CD4-positive, alpha-beta T cell treated with Interferon gamma for 1 hour (primary cell): ENCODE measurements at regions not wholly inside any gene's neighbourhood (a gene's known extent, or its start where the extent isn't known, plus 50 kb on each side); places are given as distances from the start of the nearest gene placed in this dataset.

Source experiments
- DNase-seq: peaks from one replicate; pipeline ENCODE4 v3.0.0-alpha.2; 2020

DNA sequence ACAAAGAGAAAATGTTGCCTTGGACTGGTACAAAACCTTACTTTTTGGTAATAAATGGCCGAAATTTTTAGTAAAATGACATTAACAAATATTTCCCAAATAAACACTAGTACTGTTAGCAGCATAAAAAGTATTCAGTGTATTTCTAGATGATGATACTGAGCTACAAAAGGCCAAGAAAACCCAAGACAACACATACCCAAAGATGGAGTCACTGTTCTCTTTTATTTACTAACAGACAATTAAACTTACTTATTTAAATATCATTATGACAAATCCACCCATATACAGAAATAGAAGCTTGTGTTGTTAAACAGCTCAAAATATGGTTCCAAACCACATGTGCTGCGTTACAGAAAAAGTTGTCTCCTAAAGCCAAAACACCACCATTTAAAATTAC, 239.9 kb downstream of the ZEB2 start:
- DNase-seq = no peak

DNA sequence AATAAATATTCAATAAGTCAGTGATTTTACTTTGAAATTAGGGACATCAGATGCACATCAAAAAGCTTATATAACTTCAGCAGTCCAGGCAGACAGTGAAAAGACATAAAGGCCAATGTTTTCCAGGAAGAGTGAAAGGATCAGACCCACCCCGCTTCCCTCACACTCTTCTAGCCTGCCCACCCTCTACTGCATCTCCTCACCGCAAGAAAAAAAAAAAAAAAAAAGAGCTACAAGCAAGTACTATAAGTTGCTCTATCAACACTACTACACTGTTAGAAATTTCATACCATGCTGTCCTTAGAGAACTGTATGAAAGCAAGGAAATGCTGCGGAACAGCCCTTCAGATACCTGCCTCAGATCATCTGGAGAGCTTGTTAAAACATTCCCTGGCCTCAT, 240.8 kb downstream of the ZEB2 start:
- no peak for DNase-seq

DNA sequence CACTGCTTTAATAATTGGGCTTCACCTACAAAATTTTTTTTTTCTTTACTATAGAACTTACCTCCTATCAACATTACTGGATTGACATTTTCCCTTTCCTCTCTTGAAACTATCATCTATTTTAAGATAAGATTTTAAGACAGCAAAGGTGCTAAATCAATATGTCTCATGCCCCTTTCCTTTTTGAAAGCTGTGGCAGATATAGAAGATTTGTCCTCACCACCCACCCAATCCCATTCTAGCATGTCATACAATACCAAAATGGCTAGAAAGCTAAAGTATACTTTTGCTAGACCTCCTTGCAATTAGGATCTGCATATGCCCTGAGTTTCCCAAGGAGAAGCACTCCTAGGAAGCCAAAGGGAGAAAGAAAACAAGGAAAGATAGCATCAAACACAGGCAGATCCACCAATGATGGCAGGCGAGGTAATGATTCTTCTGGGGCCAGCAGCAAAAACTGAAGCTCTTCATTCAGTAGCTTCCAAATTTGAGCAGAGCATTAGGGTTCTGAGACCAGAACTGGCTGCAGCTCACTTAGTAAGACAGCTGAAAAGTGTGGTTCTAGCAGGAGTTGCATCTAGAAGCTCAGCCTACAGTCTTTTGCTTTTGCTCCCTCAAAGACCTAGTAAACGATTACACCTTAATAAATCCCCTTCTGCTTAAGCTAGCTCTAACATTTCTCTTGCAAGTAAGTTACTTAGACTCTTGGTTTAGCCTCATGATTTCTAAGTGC, 242.1 kb downstream of the ZEB2 start:
- no peak for DNase-seq

DNA sequence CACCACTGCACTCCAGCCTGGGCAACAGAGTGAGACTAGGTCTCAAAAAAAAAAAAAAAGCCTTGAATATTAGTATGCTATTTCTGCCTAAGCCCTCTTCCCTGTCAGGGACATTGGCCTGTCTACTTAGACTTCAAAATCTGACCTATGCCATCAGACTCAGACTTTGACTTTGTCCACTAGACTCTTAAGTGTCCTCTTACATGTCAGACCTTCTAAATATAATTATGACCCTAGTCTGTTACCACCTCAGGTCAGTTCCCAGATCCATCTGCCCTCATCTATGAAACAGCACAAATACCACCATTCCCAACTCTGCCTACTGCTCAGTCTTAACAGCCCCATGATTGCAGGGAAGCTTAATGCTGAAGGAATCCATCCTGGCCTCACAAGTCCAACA, 244.6 kb downstream of the ZEB2 start:
- DNase-seq = no peak

DNA sequence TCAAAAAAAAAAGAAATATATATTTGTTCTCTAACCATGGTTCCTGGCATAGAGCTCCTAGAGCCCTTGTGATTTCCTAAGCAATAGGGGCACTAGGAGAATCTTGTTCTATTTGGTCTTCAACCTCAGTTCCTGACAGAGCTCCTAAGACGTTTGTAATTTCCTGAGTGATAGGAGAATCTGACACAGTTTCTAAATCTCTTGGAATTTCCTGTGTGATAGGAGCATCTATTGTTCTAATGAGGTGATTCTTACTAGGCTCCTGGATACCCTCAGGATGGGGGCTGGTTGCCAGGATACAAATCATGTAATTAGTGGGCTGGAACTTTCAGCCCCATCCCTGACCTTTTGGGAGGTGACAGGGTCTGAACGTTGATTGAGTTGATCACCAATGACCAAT, 245.8 kb downstream of the ZEB2 start:
- no peak for DNase-seq

DNA sequence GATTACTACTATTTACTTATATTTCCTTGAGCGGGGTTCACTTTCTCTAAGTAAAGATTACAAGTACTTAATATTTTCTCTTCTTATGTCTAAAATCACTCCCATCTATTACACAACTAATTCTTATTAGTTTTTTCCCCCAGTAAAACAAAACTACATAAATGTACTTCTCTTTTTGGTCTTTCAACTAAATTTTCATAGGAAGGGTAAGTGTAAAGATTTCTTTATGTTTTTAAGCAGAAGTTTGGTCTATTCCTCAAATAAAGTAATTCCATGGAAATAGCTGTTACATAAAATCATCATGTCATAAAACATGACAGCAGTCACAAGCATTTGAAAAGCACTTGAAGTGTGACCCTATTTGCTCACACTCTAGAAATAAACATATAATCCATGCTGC, 249.0 kb downstream of the ZEB2 start:
- DNase-seq = no peak

DNA sequence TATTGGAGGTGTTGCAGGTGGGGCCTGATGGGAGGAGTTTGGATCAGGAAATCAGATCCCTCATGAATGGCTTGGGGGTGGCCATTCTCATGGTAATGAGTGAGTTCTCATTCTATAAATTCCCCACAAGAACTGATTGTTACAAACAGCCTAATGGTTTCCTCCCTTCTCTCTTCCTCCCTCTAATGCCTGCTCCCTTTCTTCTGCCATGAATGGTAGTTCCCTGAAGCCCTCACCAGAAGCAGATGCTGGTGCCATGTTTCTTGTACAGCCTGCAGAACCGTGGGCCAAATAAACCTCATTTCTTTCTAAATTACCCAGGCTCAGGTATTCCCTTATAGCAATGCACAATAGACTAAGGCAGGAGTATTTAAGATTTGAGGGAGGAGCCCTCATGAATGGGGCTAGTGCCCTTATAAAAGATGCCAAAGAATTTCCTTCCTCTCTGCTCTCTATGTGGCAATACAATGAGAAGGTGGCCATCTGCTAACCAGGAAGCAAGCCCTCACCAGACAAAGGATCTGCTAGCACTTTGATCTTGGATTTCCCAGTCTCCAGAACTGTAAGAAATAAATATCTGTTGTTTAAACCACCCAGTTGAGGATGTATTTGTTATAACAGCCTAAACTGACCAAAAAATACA, 251.8 kb downstream of the ZEB2 start:
- no peak for DNase-seq

DNA sequence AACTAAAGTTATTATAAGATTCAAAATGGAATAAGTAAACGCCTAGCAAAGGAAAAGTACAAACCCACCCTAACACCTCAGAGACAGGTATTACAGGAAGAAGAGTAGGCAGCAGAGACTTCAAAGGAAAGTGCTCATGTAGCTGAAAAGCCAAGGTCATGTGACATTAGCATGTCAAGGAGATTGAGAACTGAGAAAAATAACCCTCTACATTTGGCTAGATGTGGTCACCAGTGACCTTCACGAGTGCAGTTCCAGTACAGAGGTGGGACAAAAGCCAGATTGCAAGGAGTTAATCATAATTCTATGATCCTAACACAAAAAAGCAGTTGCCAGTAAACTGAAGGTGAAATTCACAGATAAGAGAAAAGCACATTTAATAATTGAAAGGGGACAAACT, 252.7 kb downstream of the ZEB2 start:
- DNase-seq = no peak

DNA sequence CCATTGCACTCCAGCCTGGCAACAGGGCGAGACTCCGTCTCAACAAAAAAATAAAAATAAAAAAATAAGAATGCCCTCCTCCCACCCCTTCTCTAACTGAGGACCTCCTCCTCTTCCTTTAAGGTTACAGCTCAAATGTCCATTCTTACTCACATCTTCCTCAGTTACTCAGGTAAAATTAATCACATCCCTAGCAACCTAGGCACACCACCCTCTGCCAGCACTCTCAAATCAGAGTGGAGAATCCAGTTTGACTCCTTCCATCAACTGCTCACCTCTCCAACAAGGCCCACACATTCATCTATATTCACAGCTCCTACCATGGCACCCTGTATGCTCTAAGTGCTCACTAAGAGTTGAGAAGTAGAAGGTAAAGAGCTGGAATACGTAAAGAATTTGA, 254.3 kb downstream of the ZEB2 start:
- DNase-seq = no peak

DNA sequence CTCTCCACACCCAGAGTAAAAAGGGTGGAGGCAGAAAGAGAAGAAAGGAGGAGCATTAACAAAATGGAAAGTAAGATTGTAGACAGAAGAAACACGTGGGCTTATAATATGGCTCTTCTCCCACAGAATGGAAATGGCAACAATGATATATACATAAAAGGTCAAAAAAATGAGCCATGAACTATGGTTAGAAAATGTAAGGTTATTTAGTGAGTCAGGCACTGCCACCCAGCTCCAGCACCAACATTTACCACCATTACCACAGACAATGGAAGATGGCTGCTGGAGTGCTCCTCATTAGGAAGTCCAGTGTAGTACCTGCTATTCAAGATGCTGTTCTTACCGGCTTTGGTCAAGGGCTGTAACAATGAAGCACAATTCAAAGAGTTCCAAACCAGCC, 258.0 kb downstream of the ZEB2 start:
- DNase-seq = no peak

DNA sequence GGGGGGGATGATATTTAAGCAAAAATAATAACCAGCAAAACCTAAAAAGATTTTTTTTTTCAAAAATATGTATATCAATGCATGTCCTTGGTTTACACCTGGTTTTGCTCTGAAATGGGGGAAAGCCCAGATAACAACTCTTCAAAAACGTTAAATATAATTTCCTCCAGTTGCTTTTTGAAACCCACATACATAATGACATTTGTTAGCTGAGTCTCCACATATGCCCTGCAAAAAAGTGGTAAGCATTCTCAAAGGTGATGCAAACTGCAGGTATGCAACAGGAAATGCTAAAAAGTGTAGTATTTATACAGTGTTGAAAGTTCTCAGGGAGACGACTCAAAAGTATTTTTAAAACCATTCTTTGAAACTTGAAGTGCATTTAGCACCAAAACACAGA, 258.6 kb downstream of the ZEB2 start:
- DNase-seq = no peak

DNA sequence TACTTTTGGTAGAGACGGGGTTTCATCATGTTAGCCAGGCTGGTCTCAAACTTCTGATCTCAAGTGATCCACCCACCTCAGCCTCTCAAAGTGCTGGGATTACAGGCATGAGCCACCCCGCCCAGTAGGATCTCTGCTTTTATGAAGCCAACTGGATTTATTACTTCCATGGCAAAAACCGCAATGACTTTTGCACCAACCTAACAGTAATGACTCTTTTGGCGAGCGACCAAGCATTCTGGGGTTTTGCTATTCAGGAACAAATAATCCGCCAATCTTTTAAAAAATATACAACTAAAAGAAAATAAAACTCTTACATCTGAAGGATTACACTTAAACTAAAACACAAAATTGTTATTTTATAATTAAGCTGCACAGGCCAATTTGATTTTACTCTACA, 260.6 kb downstream of the ZEB2 start:
- no peak for DNase-seq

DNA sequence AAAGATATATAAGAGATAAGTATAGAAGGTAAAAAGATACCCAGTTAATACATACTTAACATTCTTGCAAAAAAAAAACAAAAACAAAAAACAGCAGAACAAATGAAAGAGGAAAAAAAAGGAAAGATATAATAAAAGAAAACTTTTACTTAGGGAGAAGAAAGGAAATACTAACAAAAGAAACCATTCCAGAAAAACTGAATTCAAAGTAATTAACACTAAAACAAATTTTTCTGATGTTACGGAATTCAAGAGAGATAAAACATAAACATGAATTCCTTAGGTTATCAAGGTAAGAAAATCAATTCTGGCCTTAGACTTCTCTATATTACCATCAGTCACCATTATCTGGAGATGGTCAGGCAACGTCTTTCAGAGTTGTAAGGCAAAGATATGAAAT, 261.8 kb downstream of the ZEB2 start:
- DNase-seq = no peak

DNA sequence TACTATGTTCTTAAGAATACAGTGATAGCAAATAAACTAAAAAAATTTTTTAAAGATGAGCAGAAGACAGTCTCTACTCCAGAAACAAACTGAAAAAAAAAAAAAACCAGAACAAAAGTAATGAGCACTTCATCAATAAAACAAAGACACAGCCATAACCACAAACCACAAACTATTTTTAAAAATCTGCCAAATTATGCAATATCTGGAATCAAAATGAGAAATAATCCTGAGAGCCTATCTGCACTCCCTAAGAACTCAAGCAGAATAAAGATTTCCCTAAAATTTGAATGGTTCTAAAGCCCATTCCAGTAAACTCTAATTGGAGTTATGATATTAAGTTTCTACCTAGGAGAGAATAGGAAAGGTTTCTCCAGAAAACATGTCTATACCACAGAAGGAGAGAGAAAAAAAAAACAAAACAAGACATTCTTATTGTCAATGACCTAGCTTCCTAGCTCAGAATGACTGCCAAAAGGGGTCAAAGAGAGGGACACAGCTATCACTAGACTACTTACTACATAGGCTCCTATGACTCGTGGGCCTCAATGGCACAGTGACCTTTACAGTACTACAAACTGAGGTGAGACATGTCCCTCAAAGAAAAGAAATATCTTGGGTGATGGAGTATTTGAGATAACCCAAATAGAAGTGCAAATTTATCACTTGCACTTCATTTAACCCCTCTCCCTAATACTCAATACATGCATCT, 262.8 kb downstream of the ZEB2 start:
- DNase-seq = no peak

DNA sequence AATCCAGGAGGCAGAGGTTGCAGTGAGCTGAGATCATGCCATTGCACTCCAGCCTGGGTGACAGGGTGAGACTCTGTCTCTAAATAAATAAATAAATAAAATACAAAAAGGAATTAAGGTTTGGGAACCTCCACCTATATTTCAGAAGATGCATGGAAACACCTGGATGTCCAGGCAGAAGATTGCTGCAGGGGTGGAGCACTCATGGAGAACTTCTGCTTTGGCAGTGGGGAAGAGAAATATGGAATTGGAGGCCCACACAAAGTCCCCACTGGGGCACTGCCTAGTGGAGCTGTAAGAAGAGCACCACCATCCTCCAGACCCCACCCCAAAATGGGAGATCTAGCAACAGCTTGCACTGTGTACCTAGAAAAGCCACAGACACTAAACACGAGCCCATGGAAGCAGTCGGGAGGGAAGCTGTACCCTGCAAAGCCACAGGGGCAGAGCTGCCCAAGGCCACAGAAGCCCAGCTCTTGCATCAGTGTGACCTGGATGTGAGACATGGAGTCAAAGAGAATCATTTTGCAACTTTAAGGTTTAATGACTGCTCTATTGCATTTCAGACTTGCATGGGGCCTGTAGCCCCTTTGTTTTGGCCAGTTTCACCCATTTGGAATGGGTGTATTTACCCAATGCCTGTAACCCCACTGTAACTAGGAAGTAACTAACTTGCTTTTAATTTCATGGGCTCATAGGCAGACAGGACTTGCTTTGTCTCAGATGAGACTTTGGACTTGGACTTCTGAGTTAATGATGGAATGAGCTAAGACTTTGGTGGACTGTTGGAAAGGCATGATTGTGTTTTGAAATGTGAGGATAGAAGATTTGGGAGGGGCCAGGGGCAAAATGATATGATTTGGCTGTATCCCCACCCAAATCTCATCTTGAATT, 265.3 kb downstream of the ZEB2 start:
- no peak for DNase-seq

DNA sequence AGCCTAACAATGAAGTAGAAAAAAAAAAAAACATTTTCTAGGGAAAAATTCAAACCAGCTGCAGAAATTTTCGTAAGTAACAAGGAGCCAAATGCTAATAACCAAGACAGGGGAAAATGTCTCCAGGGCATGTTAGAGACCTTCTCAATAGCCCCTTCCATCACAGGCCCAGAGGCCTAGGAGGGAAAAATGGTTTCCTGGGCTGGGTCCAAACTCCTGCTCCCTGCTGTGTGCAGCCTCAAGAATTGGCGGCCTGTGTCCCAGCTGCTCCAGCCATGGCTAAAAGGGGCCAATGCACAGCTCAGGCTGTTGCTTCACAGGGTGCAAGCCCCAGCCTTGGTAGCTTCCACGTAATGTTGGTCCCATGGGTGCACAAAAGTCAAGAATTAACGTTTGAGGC, 266.2 kb downstream of the ZEB2 start:
- no peak for DNase-seq

DNA sequence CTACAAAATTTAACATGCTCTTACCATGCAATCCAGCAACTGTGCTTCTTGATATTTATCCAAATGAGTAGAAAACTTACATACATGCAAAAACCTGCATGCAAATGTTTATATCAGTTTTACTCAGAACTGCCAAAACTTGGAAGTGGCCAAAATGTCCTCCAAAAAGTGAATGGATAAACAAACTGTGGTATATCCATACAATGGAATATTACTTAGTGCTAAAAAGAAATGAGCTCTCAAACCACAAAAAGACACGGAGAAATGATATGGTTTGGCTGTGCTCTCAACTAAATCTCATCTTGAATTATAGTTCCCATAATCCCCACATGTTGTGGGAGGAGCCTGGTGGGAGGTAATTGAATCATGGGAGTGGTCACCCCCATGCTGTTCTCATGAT, 267.2 kb downstream of the ZEB2 start:
- no peak for DNase-seq

DNA sequence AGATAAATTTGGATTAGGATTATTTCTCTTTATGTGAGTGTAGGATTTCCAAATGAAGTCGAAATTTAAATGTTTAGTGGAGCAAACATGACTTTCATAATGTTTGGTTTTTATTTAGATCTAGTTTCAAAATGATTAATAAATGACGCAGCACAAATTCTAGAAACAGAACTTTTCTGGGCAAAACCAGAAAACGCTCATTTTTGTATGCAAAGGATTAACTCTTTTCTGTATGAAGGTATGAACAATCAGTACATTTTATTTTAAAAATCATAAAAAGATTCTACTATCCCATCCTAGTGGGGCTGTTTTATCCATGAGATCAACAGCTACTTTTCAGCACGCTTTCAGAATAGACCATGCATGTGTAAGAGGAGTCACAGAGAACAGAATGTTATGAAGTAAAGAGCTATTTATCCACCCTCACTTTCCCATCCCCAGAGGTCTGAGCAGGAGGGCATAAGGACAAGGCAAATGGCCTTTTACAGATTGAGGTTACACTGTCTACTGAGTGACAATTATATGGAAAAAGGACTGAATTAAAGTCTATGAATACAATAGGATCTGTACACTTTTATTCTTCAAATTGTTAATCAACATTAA, 270.8 kb downstream of the ZEB2 start:
- no peak for DNase-seq

DNA sequence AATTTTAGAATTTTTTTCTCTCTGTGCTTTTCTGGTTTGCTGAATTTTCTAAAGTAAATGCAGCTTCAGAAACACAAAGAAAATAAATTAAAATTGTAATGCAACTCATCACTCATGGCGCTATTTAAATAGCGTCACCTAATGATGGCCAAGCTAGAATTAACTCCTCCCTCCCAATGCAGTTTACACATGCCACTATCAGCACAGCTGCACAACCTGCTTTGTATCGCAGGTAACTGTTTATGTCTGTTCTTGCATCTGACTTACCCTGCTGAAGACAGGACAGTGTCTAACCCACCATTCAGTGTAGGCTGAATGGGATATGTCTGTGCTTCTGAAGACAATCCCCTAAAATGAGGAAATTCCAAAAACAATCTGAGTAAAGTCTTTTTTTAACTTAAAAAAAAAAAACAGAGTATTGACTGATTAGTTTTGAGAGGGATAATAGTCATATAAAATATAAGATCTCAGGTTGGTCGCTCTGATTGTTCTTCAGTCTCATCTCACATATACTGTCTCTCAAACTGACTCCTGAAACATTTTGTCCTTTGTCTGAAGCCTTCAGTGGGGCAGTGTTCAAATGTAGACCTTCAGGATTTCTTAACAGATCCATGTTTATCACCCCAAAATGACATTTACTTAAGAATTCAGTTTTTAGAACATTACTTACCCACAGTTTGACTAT, 271.4 kb downstream of the ZEB2 start:
- DNase-seq = no peak

DNA sequence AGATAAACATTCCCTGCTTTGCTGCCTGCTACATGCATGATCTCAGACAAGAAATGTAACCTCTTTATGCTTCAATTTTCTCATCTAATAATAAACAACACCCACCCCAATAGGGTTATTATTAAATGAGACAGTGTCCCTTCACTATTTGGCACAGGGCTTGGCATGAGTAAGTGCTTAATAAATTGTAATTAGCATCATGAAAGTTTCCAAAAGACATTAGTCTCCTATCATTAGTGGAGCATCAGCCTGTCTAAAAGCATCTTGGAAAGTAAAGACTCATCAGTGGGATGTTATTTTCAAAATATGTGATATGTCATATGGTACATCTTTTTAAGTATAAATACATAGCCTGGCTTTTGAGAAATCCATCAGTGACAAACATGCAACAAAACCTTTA, 275.0 kb downstream of the ZEB2 start:
- no peak for DNase-seq

DNA sequence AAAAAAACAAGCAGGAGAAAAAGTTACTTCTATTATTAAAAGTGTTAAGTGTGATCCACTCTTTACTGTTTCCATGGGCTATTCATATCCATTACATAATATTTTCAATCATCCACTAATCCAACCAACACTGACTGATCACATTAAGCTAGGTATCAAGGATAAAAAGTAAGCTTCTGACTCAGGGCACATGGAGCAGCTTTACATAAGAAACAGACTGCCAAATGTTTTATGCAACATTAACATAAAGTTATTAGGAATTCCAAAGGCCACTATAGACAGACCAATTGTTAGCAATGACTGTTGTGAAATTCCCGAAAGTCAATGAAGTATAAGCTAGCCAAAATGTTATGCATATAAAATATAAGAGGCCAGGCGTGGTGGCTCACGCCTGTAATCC, 277.6 kb downstream of the ZEB2 start:
- DNase-seq = no peak

DNA sequence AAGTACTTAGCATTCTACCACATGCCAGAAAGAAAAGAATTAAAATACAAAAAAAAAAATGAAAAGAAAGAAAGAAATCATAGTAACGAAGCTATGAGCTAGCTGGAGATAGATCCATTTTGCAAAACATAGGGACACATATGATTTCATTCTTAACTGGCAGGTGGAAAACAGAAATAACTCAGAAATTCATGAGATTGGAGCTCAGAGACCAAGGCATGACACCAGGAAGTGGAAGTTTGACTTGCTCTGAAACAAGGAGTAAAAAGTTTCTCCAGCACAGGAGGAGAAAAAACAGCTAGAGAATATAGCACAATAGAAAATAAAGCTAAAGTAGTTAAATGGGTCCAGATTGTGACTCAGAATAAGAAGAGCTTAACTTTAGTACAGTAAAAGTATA, 278.1 kb downstream of the ZEB2 start:
- DNase-seq = no peak
